MM.1S (cell line): ENCODE measurements at regions not wholly inside any gene's neighbourhood (a gene's known extent, or its start where the extent isn't known, plus 50 kb on each side); places are given as distances from the start of the nearest gene placed in this dataset.

Source experiments
- DNase-seq: peaks from one replicate; pipeline ENCODE4 v3.0.0-alpha.2; 2015
- H2AFZ ChIP-seq: fragments of 300-600 bp; sonication (generic); 2 replicates; pipeline ENCODE4 v1.6.0; 2016; ENCODE audit warnings: antibody characterized with exemption, low read length
- H3F3A ChIP-seq: fragments of 300-600 bp; sonication (generic); 2 replicates; pipeline ENCODE4 v1.6.1; 2016; ENCODE audit warnings: mild to moderate bottlenecking, antibody characterized with exemption, low read length, moderate library complexity, mixed read lengths; ENCODE audit not compliant: insufficient read depth
- H3K27ac ChIP-seq: fragments of 300-600 bp; sonication (generic); 2 replicates; pipeline ENCODE4 v1.5.1; 2016; ENCODE audit warnings: mild to moderate bottlenecking, low read length
- H3K27me3 ChIP-seq: fragments of 300-600 bp; sonication (generic); replicated peaks from 2 replicates; pipeline ENCODE4 v1.6.0; 2016; ENCODE audit warnings: low read length; ENCODE audit not compliant: insufficient read depth
- H3K36me3 ChIP-seq: fragments of 300-600 bp; sonication (generic); replicated peaks from 2 replicates; pipeline ENCODE4 v1.6.1; 2016; ENCODE audit warnings: mild to moderate bottlenecking, low read length, mixed read lengths; ENCODE audit not compliant: insufficient read depth
- H3K4me1 ChIP-seq: fragments of 300-600 bp; sonication (generic); 2 replicates; pipeline ENCODE4 v1.6.1; 2016; ENCODE audit warnings: low read length, mixed read lengths
- H3K4me2 ChIP-seq: fragments of 300-600 bp; sonication (generic); 2 replicates; pipeline ENCODE4 v1.6.0; 2016; ENCODE audit warnings: low read depth, low read length
- H3K4me3 ChIP-seq: fragments of 300-600 bp; sonication (generic); 2 replicates; pipeline ENCODE4 v1.5.1; 2016; ENCODE audit warnings: low read length, mixed read lengths
- H3K79me2 ChIP-seq: fragments of 300-600 bp; sonication (generic); 2 replicates; pipeline ENCODE4 v1.6.1; 2016; ENCODE audit warnings: mixed run types, low read length, mixed read lengths
- H3K9ac ChIP-seq: fragments of 300-600 bp; sonication (generic); 2 replicates; pipeline ENCODE4 v1.6.1; 2016; ENCODE audit warnings: low read length, mixed read lengths
- H3K9me2 ChIP-seq: fragments of 300-600 bp; sonication (generic); replicated peaks from 2 replicates; pipeline ENCODE4 v1.6.1; 2016; ENCODE audit warnings: mild to moderate bottlenecking, low read length, mixed read lengths; ENCODE audit not compliant: insufficient read depth
- H3K9me3 ChIP-seq: fragments of 300-600 bp; sonication (generic); replicated peaks from 2 replicates; pipeline ENCODE4 v1.6.1; 2016; ENCODE audit warnings: mild to moderate bottlenecking, low read length, mixed read lengths; ENCODE audit not compliant: insufficient read depth
- H4K20me1 ChIP-seq: fragments of 300-600 bp; sonication (generic); 2 replicates; pipeline ENCODE4 v1.6.1; 2016; ENCODE audit warnings: mild to moderate bottlenecking, low read length, moderate library complexity, mixed read lengths; ENCODE audit not compliant: insufficient read depth
- EZH2 ChIP-seq: fragments of 300-600 bp; sonication (generic); optimal IDR thresholded peaks from 2 replicates; pipeline ENCODE3; 2017; ENCODE audit warnings: low read depth, mild to moderate bottlenecking, antibody characterized with exemption, low read length, mixed read lengths
- EZH2phosphoT487 ChIP-seq: fragments of 300-600 bp; sonication (generic); IDR thresholded peaks from 2 replicates; pipeline ENCODE4 v1.6.1; 2018; ENCODE audit warnings: antibody characterized with exemption, low read length
- TF ChIP-seq, protein P1 (sequence below): fragments of 300-600 bp; sonication (generic); IDR thresholded peaks from 2 replicates; pipeline ENCODE4 v1.5.1; 2016; ENCODE audit warnings: antibody characterized with exemption, low read length, mixed read lengths

DNA sequence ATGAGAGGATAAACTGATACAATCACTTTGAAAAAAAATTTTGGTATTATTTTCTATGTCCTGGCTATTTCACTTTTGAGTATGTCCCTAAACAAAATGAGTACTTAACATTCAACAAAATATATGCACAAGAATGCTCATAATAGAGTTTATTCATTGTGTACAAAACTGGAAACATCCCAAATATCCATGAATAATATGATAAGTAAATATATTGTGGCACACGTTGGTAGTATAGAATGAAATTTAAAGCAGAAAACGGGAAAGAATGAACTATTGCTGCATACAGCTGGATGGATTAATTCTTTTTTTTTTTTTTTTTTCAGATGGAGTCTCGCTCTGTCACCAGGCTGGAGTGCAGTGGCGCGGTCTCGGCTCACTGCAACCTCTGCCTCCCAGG is 725.2 kb downstream of the LTN1 start:
- Histone ChIP-seq H3K9me3 (no peaks in the 10 kb centered on the region), H3K4me1 (no peaks in the 10 kb centered on the region), H3K27ac (no peak overlapping the region), H3K9me2 (no peaks in the 10 kb centered on the region), H3K36me3 (no peaks in the 10 kb centered on the region), H3K27me3 (no peaks in the 10 kb centered on the region), H4K20me1 (no peaks in the 10 kb centered on the region), H2AFZ (no peak overlapping the region), H3F3A (no peaks in the 10 kb centered on the region), H3K4me2 (no peak overlapping the region), H3K9ac (no peak overlapping the region), H3K79me2 (no peaks in the 10 kb centered on the region), H3K4me3 (no peak overlapping the region)
- no peak for DNase-seq
- TF ChIP-seq EZH2 (no peak), EZH2phosphoT487 (no peak)
- TF ChIP-seq, protein P1, sequence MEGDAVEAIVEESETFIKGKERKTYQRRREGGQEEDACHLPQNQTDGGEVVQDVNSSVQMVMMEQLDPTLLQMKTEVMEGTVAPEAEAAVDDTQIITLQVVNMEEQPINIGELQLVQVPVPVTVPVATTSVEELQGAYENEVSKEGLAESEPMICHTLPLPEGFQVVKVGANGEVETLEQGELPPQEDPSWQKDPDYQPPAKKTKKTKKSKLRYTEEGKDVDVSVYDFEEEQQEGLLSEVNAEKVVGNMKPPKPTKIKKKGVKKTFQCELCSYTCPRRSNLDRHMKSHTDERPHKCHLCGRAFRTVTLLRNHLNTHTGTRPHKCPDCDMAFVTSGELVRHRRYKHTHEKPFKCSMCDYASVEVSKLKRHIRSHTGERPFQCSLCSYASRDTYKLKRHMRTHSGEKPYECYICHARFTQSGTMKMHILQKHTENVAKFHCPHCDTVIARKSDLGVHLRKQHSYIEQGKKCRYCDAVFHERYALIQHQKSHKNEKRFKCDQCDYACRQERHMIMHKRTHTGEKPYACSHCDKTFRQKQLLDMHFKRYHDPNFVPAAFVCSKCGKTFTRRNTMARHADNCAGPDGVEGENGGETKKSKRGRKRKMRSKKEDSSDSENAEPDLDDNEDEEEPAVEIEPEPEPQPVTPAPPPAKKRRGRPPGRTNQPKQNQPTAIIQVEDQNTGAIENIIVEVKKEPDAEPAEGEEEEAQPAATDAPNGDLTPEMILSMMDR = no peak

DNA sequence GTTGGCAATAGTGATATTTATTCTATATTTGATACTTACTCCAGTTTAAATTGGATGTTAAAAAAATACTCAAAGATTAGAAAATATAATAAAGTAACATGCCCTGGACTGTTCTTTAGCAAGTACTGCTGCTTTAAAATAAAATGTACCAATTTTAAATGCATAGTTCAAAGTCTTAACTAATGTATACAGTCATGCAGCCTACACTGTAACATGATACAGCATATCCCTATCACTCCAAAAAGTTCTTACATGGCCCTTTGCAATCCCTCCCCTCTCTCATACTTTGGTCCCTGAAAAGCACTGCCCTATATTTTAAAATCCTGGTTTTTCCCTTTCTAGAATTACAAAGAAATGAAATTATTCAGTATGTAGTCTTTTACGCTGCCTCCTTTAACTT is 726.6 kb downstream of the LTN1 start:
- H3F3A ChIP-seq = no peaks in the 10 kb centered on the region
- H3K9ac ChIP-seq = no peak overlapping the region
- H3K27ac ChIP-seq = no peak overlapping the region
- no peaks in the 10 kb centered on the region for H3K4me1 ChIP-seq
- DNase-seq = no peak
- no peaks in the 10 kb centered on the region for H3K9me2 ChIP-seq
- H4K20me1 ChIP-seq = no peaks in the 10 kb centered on the region
- H3K4me3 ChIP-seq = no peak overlapping the region
- TF ChIP-seq EZH2phosphoT487 (no peak), EZH2 (no peak)
- TF ChIP-seq, protein P1 = no peak
- H3K27me3 ChIP-seq = no peaks in the 10 kb centered on the region
- no peak overlapping the region for H2AFZ ChIP-seq
- no peak overlapping the region for H3K4me2 ChIP-seq
- no peaks in the 10 kb centered on the region for H3K9me3 ChIP-seq
- no peaks in the 10 kb centered on the region for H3K79me2 ChIP-seq
- no peaks in the 10 kb centered on the region for H3K36me3 ChIP-seq

DNA sequence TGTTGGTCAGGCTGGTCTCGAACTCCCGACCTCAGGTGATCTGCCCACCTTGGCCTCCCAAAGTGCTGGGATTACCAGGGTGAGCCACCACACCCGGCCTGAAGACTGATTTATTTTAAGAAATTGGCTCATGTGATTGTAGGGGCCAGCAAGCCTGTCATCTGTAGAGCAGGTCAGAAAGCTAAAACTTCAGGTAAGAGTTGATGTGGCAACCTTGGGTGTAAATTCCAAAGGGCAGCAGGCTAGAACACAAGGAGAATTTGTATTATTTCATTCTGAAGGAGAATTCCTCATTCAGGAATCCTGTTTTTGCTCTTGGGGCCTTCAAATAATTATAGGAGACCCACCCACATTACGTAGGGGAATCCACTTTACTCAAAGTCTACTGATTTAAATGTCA is 728.7 kb downstream of the LTN1 start:
- TF ChIP-seq EZH2 = no peak
- TF ChIP-seq, protein P1 = no peak
- no peaks in the 10 kb centered on the region for H3K9me3 ChIP-seq
- H3F3A ChIP-seq = no peaks in the 10 kb centered on the region
- no peak overlapping the region for H3K27ac ChIP-seq
- no peaks in the 10 kb centered on the region for H3K27me3 ChIP-seq
- no peaks in the 10 kb centered on the region for H3K9me2 ChIP-seq
- no peaks in the 10 kb centered on the region for H3K4me1 ChIP-seq
- H4K20me1 ChIP-seq = no peaks in the 10 kb centered on the region
- no peak overlapping the region for H3K4me2 ChIP-seq
- no peak for DNase-seq
- no peak overlapping the region for H3K9ac ChIP-seq
- no peaks in the 10 kb centered on the region for H3K36me3 ChIP-seq
- no peak overlapping the region for H3K4me3 ChIP-seq
- no peak overlapping the region for H2AFZ ChIP-seq
- no peaks in the 10 kb centered on the region for H3K79me2 ChIP-seq
